GM12878 (cell line): ENCODE measurements at regions not wholly inside any gene's neighbourhood (a gene's known extent, or its start where the extent isn't known, plus 50 kb on each side); places are given as distances from the start of the nearest gene placed in this dataset.

ENCODE experiments used
- ATAC-seq: fragments of 200-7000 bp; cut with Tn5 transposase; 3 replicates; pipeline ENCODE4 v1.9.1; 2020; ENCODE audit warnings: mild to moderate bottlenecking, moderate library complexity
- BruUV-seq: library from RNA; stranded (reverse); fragments of 400-500 nt; replicated peaks from 2 replicates; lab custom pipeline; 2021; lab: Mats Ljungman, UMichigan
- CTCF ChIA-PET: fragments of 300-600 bp; sonication (Branson Sonifier 250); formaldehyde crosslinking; extraction: SDS; loops from one replicate; lab custom pipeline; 2021; ENCODE audit warnings: inconsistent platforms; lab: Yijun Ruan, JAX
- POLR2A ChIA-PET: fragments of 350-600 bp; formaldehyde crosslinking; extraction: SDS; loops from one replicate; lab custom pipeline; 2021; ENCODE audit warnings: inconsistent platforms; lab: Charles Lee
- RAD21 ChIA-PET: fragments of 300-600 bp; sonication (Branson Sonifier 250); formaldehyde crosslinking; loops from one replicate; lab custom pipeline; 2023; ENCODE audit warnings: antibody characterized with exemption; ENCODE audit not compliant: unreplicated experiment; lab: Charles Lee
- SMC1A ChIA-PET: fragments of 300-600 bp; sonication (Branson Sonifier 250); formaldehyde crosslinking; loops from one replicate; lab custom pipeline; 2023; ENCODE audit not compliant: unreplicated experiment, uncharacterized antibody; lab: Charles Lee
- DNase-seq: peaks from one replicate; pipeline ENCODE4 v3.0.0-alpha.2; 2011; ENCODE audit warnings: low read depth, low spot score
- FAIRE-seq: peaks from 3 replicates; lab custom pipeline; 2011; peaks lifted over from hg19 to GRCh38; lab: Jason Lieb, UNC
- H2AFZ ChIP-seq: 2 replicates; pipeline ENCODE4 v1.6.0; 2011; ENCODE audit warnings: low read depth, low read length, control low read depth; ENCODE audit not compliant: control insufficient read depth
- H3K27ac ChIP-seq: 2 replicates; pipeline ENCODE4 v1.5.1; 2011; ENCODE audit warnings: control low read depth; ENCODE audit not compliant: control insufficient read depth, insufficient read depth
- H3K27me3 ChIP-seq, 2 experiments: replicated peaks in 1 of 2; 2 replicates each; pipeline versions ENCODE4 v1.6.0 to v1.6.1; 2011; ENCODE audit warnings: low read length in 1 of 2; ENCODE audit not compliant: control insufficient read depth in 2 of 2, insufficient read depth in 2 of 2
- H3K36me3 ChIP-seq, 2 experiments: 2 replicates each; pipeline ENCODE4 v1.5.1; 2011; ENCODE audit warnings: low read length in 1 of 2; ENCODE audit not compliant: control insufficient read depth in 2 of 2, insufficient read depth in 2 of 2
- H3K4me1 ChIP-seq: 2 replicates; pipeline ENCODE4 v1.6.1; 2011; ENCODE audit warnings: mild to moderate bottlenecking, low read length, moderate library complexity, mixed read lengths; ENCODE audit not compliant: control insufficient read depth, insufficient read depth
- H3K4me2 ChIP-seq: 2 replicates; pipeline ENCODE4 v1.6.0; 2011; ENCODE audit warnings: control low read depth; ENCODE audit not compliant: control insufficient read depth, insufficient read depth
- H3K4me3 ChIP-seq: fragments of 200-600 bp; sonication (generic); 2 replicates; pipeline ENCODE4 v1.5.1; 2016
- H3K79me2 ChIP-seq: 2 replicates; pipeline ENCODE4 v1.6.0; 2011; ENCODE audit warnings: low read length; ENCODE audit not compliant: control insufficient read depth, insufficient read depth
- H3K9ac ChIP-seq: 2 replicates; pipeline ENCODE4 v1.8.0; 2011; ENCODE audit warnings: low read length, control low read depth, mixed read lengths; ENCODE audit not compliant: control insufficient read depth, insufficient read depth
- H3K9me3 ChIP-seq: replicated peaks from 3 replicates; pipeline ENCODE4 v1.5.1; 2011; ENCODE audit warnings: mild to moderate bottlenecking, low read length; ENCODE audit not compliant: control insufficient read depth, insufficient read depth
- H4K20me1 ChIP-seq: 2 replicates; pipeline ENCODE4 v1.6.0; 2011; ENCODE audit not compliant: control insufficient read depth, insufficient read depth
- ATF3 ChIP-seq: IDR thresholded peaks from 2 replicates; pipeline ENCODE4 v1.6.1; 2011; ENCODE audit warnings: low read depth, mild to moderate bottlenecking, low read length, moderate library complexity, borderline replicate concordance; ENCODE audit errors: extremely low read depth
- CEBPB ChIP-seq, 2 experiments: fragments of 150-350 bp in 1 of 2; IDR thresholded peaks; 2 replicates each; pipeline ENCODE4 v1.6.1; 2012 to 2014; ENCODE audit warnings: low read depth in 2 of 2, low read length in 2 of 2, borderline replicate concordance in 1 of 2, inconsistent platforms in 1 of 2
- CHD1 ChIP-seq: IDR thresholded peaks from 2 replicates; pipeline ENCODE4 v1.6.1; 2012; ENCODE audit warnings: low read depth, low read length, improper control_type of control experiment
- CREM ChIP-seq: IDR thresholded peaks from 2 replicates; pipeline ENCODE4 v1.6.1; 2014; ENCODE audit warnings: antibody characterized with exemption, low read depth
- EGR1 ChIP-seq, 2 experiments: IDR thresholded peaks; 1 replicate in 1 of 2; 2 replicates in 1 of 2; pipeline ENCODE4 v1.6.1; 2011 to 2012; ENCODE audit warnings: low read depth in 2 of 2, low read length in 2 of 2, borderline replicate concordance in 1 of 2, mild to moderate bottlenecking in 1 of 2, moderate library complexity in 1 of 2
- HCFC1 ChIP-seq: fragments of 150-350 bp; IDR thresholded peaks from 2 replicates; pipeline ENCODE4 v1.6.1; 2014; ENCODE audit warnings: low read length
- IRF3 ChIP-seq: fragments of 450-650 bp; IDR thresholded peaks from 2 replicates; pipeline ENCODE4 v1.6.1; 2014; ENCODE audit warnings: mild to moderate bottlenecking
- KDM1A ChIP-seq: fragments of 200-600 bp; sonication (generic); IDR thresholded peaks from 2 replicates; pipeline ENCODE4 v1.6.1; 2016; ENCODE audit warnings: borderline replicate concordance
- LARP7 ChIP-seq: fragments of 450-650 bp; IDR thresholded peaks from 2 replicates; pipeline ENCODE4 v1.6.1; 2017; ENCODE audit warnings: mild to moderate bottlenecking
- PBX3 ChIP-seq: IDR thresholded peaks from 2 replicates; pipeline ENCODE4 v1.6.1; 2011; ENCODE audit warnings: mild to moderate bottlenecking, low read depth, low read length, moderate library complexity; ENCODE audit not compliant: insufficient replicate concordance
- POU2F2 ChIP-seq: IDR thresholded peaks from 3 replicates; pipeline ENCODE4 v1.6.1; 2011; ENCODE audit warnings: low read depth, mild to moderate bottlenecking, low read length, borderline replicate concordance
- SREBF1 ChIP-seq: IDR thresholded peaks from 2 replicates; pipeline ENCODE4 v1.6.1; 2012; ENCODE audit warnings: mild to moderate bottlenecking, low read length
- WRNIP1 ChIP-seq: IDR thresholded peaks from 2 replicates; pipeline ENCODE4 v1.6.1; 2011; ENCODE audit warnings: low read depth, low read length, improper control_type of control experiment, borderline replicate concordance
- ZBED1 ChIP-seq: IDR thresholded peaks from 2 replicates; pipeline ENCODE4 v1.6.1; 2016; ENCODE audit warnings: borderline replicate concordance
- WGBS: methylation state at CpG from one replicate; pipeline ENCODE4 v1.1.6; 2016; ENCODE audit warnings: low lambda C conversion rate; ENCODE audit not compliant: insufficient replicate concordance, insufficient coverage; ENCODE audit errors: missing lambda C conversion rate; 5-methylcytosine and 5-hydroxymethylcytosine counted together
- in situ Hi-C: fragments of 300-500 bp; cut with MboI; formaldehyde crosslinking; loops from 9 replicates; pipeline ENCODE4 v1.14.3; 2018; ENCODE audit warnings: mixed read lengths
- intact Hi-C: fragments of 100-400 bp; cut with micrococcal nuclease; formaldehyde crosslinking; loops from one replicate; pipeline ENCODE4 v1.14.2; 2022; ENCODE audit not compliant: unreplicated experiment

- no TSS peak for BruUV-seq
- Histone ChIP-seq H3K9me3 (no peaks in the 10 kb centered on the region), H4K20me1 (no peaks in the 10 kb centered on the region), H3K4me1 (no peaks in the 10 kb centered on the region), H3K36me3 (no peaks in the 10 kb centered on the region), H3K4me2 (no peak overlapping the region), H3K27ac (no peak overlapping the region), H3K27me3 (no peaks in the 10 kb centered on the region), H2AFZ (no peak overlapping the region), H3K9ac (no peak overlapping the region), H3K79me2 (no peaks in the 10 kb centered on the region), H3K4me3 (no peak overlapping the region)
- no peak for TF ChIP-seq HCFC1
- TF ChIP-seq ATF3: no peak
- no peak for TF ChIP-seq EGR1 (IDR thresholded peaks at IDR 0.05; ENCODE audit: borderline replicate concordance in 1 of 2, low read depth in 2 of 2, low read length in 2 of 2)
- TF ChIP-seq WRNIP1: no peak
- TF ChIP-seq KDM1A: no peak
- TF ChIP-seq POU2F2: no peak
- no peak for TF ChIP-seq CHD1
- TF ChIP-seq LARP7: no peak
- no peak for TF ChIP-seq SREBF1
- TF ChIP-seq ZBED1: no peak
- ChIA-PET CTCF (no interaction called here), SMC1A (no interaction called here), POLR2A (no interaction called here), RAD21 (no interaction called here)
- DNase-seq: no peak
- FAIRE-seq: no peak
- intact Hi-C loops: loop anchor here (10.0 kb wide), 1 partner anchor 65 kb away; no protein-coding TSS in a partner anchor
- 0% methylated on average over 1 of the region's 1 CpG for WGBS
- ATAC-seq: no peak
- in situ Hi-C loops: no loop called here
Observed at GRCh38 chr7:69309601-69310000, 288.7 kb upstream of the AUTS2 start.

GRCh38 chr7:69311489-69311888 is 286.8 kb upstream of the AUTS2 start:
- RAD21 ChIA-PET: no interaction called here
- BruUV-seq: no TSS peak
- in situ Hi-C loops: no loop called here
- no peak overlapping the region for H3K4me3 ChIP-seq
- H3K79me2 ChIP-seq: no peaks in the 10 kb centered on the region
- H3K9me3 ChIP-seq: no peaks in the 10 kb centered on the region
- H3K4me2 ChIP-seq: no peak overlapping the region
- SMC1A ChIA-PET: no interaction called here
- no peak overlapping the region for H2AFZ ChIP-seq
- FAIRE-seq (no peak), ATAC-seq (no peak), DNase-seq (no peak)
- WGBS: 43% methylated on average over 1 of the region's 1 CpG
- POLR2A ChIA-PET: no interaction called here
- H4K20me1 ChIP-seq: no peaks in the 10 kb centered on the region
- no peaks in the 10 kb centered on the region for H3K36me3 ChIP-seq
- no peaks in the 10 kb centered on the region for H3K4me1 ChIP-seq
- no peaks in the 10 kb centered on the region for H3K27me3 ChIP-seq
- no peak overlapping the region for H3K27ac ChIP-seq
- CTCF ChIA-PET: no interaction called here
- intact Hi-C loops: no loop called here
- H3K9ac ChIP-seq: no peak overlapping the region
- TF ChIP-seq PBX3 (no peak), CEBPB (IDR thresholded peaks at IDR 0.05; ENCODE audit: borderline replicate concordance in 1 of 2, low read depth in 2 of 2, low read length in 2 of 2) (no peak), CREM (no peak), IRF3 (no peak)
